ENCODE measurements at regions not wholly inside any gene's neighbourhood (a gene's known extent, or its start where the extent isn't known, plus 50 kb on each side); places are given as distances from the start of the nearest gene placed in this dataset.

- no peak for DNase-seq (ENCODE audit: low read depth in 2 of 2)
Measured at GRCh38 chr2:235303499-235304291, 190.1 kb upstream of the AGAP1 start.

DNA sequence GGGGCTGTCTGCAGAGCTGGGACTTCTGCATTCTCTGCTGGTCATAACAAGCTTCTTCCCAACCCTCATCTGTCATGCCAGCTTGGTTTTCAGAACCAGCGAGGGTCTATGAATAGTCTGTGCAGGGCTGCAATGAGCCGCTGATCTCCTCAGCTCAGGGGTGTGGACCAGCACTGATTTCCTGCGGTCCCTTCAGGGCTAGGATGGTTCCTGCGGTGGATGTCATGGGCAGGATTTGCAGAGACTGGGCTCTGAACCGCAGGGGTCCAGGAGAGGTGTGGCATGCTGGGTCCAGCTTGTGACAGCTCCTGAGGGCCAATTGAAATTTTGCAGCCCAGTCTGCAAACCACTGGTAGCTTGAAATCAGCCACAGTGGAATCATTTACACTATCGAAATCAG is 188.2 kb upstream of the AGAP1 start:
- DNase-seq (ENCODE audit: low read depth in 2 of 2), result no peak

DNA sequence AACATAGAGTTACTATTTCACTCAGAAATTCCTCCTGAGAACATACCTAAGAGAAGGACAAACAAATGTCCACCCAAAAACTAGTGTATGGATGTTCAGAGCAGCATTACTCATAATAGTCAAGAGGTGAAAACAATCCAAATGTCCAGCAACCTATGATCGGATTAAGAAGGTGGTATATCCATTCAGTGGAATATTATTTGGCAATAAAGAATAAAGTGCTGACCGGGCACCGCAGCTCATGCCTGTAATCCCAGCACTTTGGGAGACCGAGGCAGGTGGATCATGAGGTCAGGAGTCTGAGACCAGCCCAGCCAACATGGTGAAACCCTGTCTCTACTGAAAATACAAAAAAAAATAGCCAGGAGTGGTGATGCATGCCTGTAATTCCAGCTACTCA is 182.8 kb upstream of the AGAP1 start:
- DNase-seq (ENCODE audit: low read depth in 2 of 2), result no peak

DNA sequence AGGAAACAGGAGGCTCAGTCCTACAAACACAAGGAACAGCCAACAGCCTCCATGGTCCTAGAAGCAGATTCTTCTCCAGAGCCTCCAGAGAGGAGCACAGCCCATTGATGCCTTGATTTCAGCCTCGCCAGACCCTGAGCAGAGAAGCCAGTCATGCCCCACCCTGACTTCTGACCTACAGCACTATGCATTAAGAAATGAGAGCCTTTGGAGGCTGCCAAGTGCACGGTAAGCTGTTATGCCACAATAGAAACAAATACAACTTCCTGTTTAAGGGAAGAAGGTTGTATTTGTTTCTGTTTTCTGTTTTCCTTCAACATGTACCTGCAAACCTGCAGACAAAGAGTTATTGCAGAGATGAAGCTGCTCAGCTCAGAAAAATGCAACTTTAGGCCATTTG is 181.3 kb upstream of the AGAP1 start:
- no peak for DNase-seq (ENCODE audit: low read depth in 2 of 2)

GRCh38 chr2:235314371-235314930 is 179.4 kb upstream of the AGAP1 start:
- DNase-seq (ENCODE audit: low read depth in 2 of 2), result no peak

DNA sequence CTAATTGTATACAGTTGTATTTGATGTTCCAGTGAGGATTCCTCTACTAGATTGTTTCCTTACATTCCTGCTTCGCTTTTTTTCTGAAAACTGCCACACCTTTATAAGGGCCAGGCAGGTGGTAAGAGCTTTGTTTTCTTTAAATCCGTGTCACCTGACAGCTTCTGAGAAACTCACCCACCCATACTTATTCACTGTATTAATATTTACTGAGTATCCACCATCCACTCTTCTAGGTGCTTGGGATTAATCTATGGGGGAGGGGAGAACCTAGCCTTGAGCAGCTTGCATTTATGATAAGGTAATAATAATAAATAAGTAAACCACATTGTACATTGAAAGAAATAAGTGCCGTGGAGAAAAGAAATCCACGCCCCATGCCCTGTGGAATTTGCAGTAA is 174.7 kb upstream of the AGAP1 start:
- DNase-seq (ENCODE audit: low read depth in 2 of 2), result no peak

DNA sequence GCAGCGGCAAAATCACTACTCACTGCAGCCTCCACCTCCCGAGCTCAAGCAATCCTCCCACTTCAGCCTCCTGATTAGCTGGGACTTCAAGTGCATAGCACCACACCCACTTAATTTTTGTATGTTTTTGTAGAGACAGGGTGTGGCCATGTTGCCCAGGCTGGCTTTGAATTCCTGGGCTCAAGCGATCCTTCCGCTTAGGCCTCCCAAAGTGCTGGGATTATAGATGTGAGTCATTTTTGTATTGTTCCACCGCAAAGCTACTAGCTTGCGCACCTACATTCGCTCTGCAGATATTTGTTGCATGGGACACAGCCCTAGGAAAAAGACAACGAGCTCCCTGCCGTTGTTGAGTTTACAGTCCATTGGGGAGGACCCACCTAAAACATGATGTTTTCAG is 173.5 kb upstream of the AGAP1 start:
- DNase-seq (ENCODE audit: low read depth in 2 of 2), result no peak

DNA sequence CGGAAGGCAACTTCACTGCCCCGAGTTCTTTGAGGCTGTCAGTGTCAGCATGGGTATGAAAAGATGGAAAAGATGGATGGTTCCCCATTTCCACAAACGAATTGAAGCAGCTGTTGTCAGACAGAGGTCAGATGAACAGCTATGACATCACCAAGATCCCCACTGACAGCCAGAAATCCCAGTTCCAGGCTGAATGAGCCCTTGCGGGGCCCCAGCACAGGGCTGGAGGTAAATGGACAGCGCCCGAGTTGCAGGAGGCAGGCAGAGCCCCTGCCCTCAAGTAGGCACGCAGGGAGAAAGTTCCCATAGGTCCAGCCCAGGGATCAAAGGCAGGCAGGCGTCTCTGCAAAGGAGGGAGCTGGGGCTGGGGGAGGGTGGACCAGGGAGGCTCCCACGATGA is 169.5 kb upstream of the AGAP1 start:
- DNase-seq (ENCODE audit: low read depth in 2 of 2), result no peak

- DNase-seq (ENCODE audit: low read depth in 2 of 2), result no peak
Measured at GRCh38 chr2:235325151-235325550, 168.7 kb upstream of the AGAP1 start.

DNA sequence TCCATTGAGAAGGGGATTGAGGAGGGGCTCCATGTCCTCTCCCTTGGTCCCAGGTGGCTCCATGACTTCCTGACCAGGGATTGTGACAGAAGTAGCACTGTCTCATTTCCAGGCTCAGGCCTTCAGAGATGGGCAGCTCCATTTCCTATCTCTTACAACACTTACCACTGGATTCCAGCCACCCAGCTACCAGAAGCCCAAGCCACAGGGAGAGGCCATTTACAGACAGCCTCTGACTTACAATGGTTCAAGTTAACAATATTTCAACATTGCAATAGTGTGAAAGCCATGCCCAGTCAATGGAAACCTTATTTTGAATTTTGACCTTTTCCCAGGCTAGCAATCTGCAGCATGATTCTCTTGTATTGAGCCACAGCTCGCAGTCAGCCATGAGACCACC is 164.9 kb upstream of the AGAP1 start:
- no peak for DNase-seq (ENCODE audit: low read depth in 2 of 2)

- no peak for DNase-seq (ENCODE audit: low read depth in 2 of 2)
Measured at GRCh38 chr2:235330775-235331451, 162.9 kb upstream of the AGAP1 start.

- no peak for DNase-seq (ENCODE audit: low read depth in 2 of 2)
Measured at GRCh38 chr2:235332240-235332890, 161.5 kb upstream of the AGAP1 start.

DNA sequence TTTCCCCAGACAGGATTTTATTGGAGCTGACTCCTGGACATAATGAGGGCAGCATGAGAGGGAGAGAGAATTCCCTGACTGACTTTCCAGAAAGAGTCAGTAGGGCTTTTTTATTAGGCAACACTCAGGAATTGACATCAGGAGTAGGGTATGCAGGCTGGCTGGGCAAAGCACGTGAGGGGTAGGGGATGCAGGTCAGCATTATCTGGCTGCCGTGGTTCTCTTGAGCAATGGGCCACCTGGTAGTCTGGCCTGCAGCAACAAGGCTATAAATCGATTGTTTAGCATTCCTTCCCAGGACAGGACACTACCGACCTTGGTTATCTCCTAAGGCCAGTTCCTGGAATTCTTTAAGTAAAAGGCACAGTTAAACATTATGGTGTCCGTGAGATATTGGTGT is 160.8 kb upstream of the AGAP1 start:
- no peak for DNase-seq (ENCODE audit: low read depth in 2 of 2)

DNA sequence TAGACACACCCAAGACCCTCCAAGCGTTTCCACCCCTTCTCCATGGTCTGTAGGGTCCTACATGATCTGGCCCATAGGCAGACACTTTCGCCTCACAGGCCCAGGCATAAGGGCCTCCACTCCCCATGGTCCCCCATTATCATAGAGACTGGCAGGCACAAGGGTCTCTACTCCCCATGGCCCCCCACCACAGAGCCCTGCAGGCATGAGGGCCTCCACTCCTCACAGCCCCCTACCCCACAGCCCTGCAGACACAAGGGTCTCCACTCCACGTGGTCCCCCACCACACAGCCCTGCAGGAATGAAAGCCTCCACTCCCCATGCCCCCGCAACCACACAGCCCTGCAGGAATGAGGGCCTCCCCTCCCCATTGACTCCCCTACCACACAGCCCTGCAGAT is 159.7 kb upstream of the AGAP1 start:
- no peak for DNase-seq (ENCODE audit: low read depth in 2 of 2)

GRCh38 chr2:235343156-235343774 is 150.6 kb upstream of the AGAP1 start:
- DNase-seq (ENCODE audit: low read depth in 2 of 2), result no peak

- no peak for DNase-seq (ENCODE audit: low read depth in 2 of 2)
Measured at GRCh38 chr2:235343869-235344268, 150.0 kb upstream of the AGAP1 start.

DNA sequence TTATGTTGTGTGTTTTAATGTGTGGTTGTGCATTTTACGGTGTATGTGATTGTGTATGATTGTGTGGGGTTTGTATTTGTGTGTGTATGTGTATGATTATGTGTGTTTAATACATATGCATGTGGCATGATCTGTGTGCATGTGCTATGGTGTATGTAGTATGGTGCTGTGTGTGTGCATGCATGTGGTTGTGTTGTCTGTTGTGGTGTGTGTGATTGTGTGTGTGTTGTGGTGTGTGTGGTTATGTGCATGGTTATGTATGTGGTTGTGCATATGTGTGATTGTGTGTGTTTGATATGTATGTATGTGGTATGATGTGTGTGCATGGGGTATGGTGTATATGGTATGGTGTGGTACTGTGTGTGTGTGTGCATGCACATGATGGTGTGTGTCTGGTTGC is 148.1 kb upstream of the AGAP1 start:
- no peak for DNase-seq (ENCODE audit: low read depth in 2 of 2)

DNA sequence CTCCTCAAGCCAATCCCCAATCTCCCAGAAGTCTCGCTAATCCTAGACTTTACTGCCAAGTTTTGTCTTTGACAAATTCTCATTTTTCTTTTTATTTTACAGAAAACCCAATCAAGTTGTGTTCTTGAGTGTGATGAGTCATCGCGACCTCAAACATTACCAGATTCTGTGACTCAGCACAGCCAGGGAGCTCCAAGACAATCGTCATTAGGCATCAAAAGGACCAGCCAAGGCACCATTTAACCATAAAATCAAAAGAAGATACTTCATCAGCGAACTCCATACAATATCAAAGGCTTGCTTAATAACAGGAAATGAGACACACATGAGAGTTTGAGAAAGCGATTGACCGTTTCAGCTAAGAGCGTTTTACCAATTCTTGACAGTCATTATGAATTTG is 146.2 kb upstream of the AGAP1 start:
- no peak for DNase-seq (ENCODE audit: low read depth in 2 of 2)

GRCh38 chr2:235348329-235348728 is 145.5 kb upstream of the AGAP1 start:
- no peak for DNase-seq (ENCODE audit: low read depth in 2 of 2)

- DNase-seq (ENCODE audit: low read depth in 2 of 2), result no peak
Measured at GRCh38 chr2:235350234-235350633, 143.6 kb upstream of the AGAP1 start.

GRCh38 chr2:235352541-235352940 is 141.3 kb upstream of the AGAP1 start:
- no peak for DNase-seq (ENCODE audit: low read depth in 2 of 2)

GRCh38 chr2:235357881-235358280 is 136.0 kb upstream of the AGAP1 start:
- no peak for DNase-seq (ENCODE audit: low read depth in 2 of 2)
